ENCODE measurements at regions not wholly inside any gene's neighbourhood (a gene's known extent, or its start where the extent isn't known, plus 50 kb on each side); places are given as distances from the start of the nearest gene placed in this dataset.

GRCh38 chrX:140099221-140099620, 133.9 kb upstream of the CXorf66 start:
- no peaks in the 10 kb centered on the region for H3K9me3 Mint-ChIP-seq (ENCODE audit: unreplicated experiment)
- H3K4me3 Mint-ChIP-seq (ENCODE audit: unreplicated experiment) = no peak overlapping the region
- H3K36me3 Mint-ChIP-seq (ENCODE audit: unreplicated experiment) = no peaks in the 10 kb centered on the region
- H3K27ac Mint-ChIP-seq (ENCODE audit: unreplicated experiment) = no peak overlapping the region
- no peak for DNase-seq
- TF ChIP-seq CTCF (IDR thresholded peaks at IDR 0.05; ENCODE audit: partially characterized antibody, unreplicated experiment) = no peak
- no peaks in the 10 kb centered on the region for H3K27me3 Mint-ChIP-seq (ENCODE audit: unreplicated experiment)
- no peaks in the 10 kb centered on the region for H3K4me1 Mint-ChIP-seq (ENCODE audit: low read depth, unreplicated experiment)

DNA sequence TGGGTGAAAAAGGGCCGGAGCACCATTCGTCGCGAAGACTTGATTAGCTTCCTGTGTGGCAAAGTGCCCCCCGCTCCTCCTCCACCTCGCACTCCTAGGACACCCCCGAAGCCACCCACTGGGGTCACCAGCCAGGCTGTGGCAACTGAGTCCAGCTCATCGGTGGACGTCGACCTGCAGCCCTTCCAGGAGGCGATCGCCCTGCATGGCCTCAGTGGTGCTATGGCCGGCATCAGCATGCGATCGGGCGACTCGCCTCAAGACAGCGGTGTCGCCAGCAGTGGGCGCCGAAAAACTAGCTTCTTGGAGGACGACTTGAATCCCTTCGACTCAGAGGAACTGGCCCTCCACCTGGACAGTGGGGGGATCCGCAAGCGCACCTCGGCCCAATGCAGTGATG, 126.8 kb upstream of the CXorf66 start:
- Mint-ChIP-seq H3K4me3 (ENCODE audit: unreplicated experiment) (peak overlapping the region; percentile 82), H3K4me1 (ENCODE audit: low read depth, unreplicated experiment) (no peaks in the 10 kb centered on the region), H3K9me3 (ENCODE audit: unreplicated experiment) (no peaks in the 10 kb centered on the region), H3K27me3 (ENCODE audit: unreplicated experiment) (no peaks in the 10 kb centered on the region), H3K27ac (ENCODE audit: unreplicated experiment) (no peak overlapping the region), H3K36me3 (ENCODE audit: unreplicated experiment) (no peaks in the 10 kb centered on the region)
- DNase-seq = no peak
- no peak for TF ChIP-seq CTCF (IDR thresholded peaks at IDR 0.05; ENCODE audit: partially characterized antibody, unreplicated experiment)

DNA sequence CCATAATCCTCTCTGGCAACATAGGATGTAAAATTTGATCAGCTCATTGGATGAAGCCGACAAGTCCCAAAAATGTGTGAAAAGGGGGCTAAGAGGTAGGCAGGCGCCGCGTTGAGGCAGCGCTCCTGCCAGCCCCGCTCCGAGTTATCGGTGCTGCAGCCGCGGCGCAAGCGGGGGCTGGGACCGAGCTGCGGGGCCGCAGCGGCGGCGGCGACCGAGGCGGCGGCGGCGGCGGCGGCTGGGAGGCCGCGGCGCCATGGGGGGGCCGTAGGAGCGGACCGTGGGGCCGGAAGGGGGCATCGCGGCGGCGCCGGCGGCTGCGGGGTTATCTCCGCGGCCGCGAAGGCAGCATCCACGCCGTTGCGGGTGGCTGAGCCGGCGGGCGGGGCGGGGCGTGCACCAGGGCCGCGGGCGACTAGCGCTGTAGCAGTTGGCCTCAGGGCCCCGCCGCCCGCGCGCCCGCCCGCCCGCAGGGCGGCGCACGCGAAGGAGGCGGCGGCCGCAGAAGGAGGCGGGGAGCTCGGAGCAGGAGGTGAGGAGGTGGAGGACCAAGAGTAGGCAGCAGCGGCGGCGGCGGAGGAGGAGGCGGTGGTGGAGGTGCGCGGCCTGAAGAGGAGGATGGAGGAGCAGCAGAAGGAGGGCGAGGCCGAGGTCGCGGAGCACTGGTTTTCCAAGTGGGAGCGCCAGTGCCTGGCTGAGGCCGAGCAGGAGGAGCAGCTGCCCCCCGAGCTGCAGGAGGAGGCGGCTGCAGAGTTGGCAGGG, 126.0 kb upstream of the CXorf66 start:
- peak; percentile 55 for DNase-seq
- H3K27me3 Mint-ChIP-seq (ENCODE audit: unreplicated experiment) = no peaks in the 10 kb centered on the region
- H3K9me3 Mint-ChIP-seq (ENCODE audit: unreplicated experiment) = no peaks in the 10 kb centered on the region
- H3K36me3 Mint-ChIP-seq (ENCODE audit: unreplicated experiment) = no peaks in the 10 kb centered on the region
- no peak overlapping the region for H3K27ac Mint-ChIP-seq (ENCODE audit: unreplicated experiment)
- H3K4me1 Mint-ChIP-seq (ENCODE audit: low read depth, unreplicated experiment) = no peaks in the 10 kb centered on the region
- H3K4me3 Mint-ChIP-seq (ENCODE audit: unreplicated experiment) = peak overlapping the region; percentile 82
- TF ChIP-seq CTCF (IDR thresholded peaks at IDR 0.05; ENCODE audit: partially characterized antibody, unreplicated experiment) = no peak

- DNase-seq = no peak
- Mint-ChIP-seq H3K4me3 (ENCODE audit: unreplicated experiment) (peak overlapping the region; percentile 79), H3K9me3 (ENCODE audit: unreplicated experiment) (no peaks in the 10 kb centered on the region), H3K4me1 (ENCODE audit: low read depth, unreplicated experiment) (no peaks in the 10 kb centered on the region), H3K27ac (ENCODE audit: unreplicated experiment) (no peak overlapping the region), H3K36me3 (ENCODE audit: unreplicated experiment) (no peaks in the 10 kb centered on the region), H3K27me3 (ENCODE audit: unreplicated experiment) (no peaks in the 10 kb centered on the region)
- TF ChIP-seq CTCF (IDR thresholded peaks at IDR 0.05; ENCODE audit: partially characterized antibody, unreplicated experiment) = no peak
These were observed 125.4 kb upstream of the CXorf66 start for GRCh38 chrX:140090800-140091124.

GRCh38 chrX:140088438-140088837, 123.1 kb upstream of the CXorf66 start:
- H3K27me3 Mint-ChIP-seq (ENCODE audit: unreplicated experiment) = no peaks in the 10 kb centered on the region
- H3K4me1 Mint-ChIP-seq (ENCODE audit: low read depth, unreplicated experiment) = no peaks in the 10 kb centered on the region
- no peaks in the 10 kb centered on the region for H3K9me3 Mint-ChIP-seq (ENCODE audit: unreplicated experiment)
- H3K27ac Mint-ChIP-seq (ENCODE audit: unreplicated experiment) = no peak overlapping the region
- TF ChIP-seq CTCF (IDR thresholded peaks at IDR 0.05; ENCODE audit: partially characterized antibody, unreplicated experiment) = no peak
- DNase-seq = no peak
- H3K36me3 Mint-ChIP-seq (ENCODE audit: unreplicated experiment) = no peaks in the 10 kb centered on the region
- H3K4me3 Mint-ChIP-seq (ENCODE audit: unreplicated experiment) = no peak overlapping the region

All from glutamatergic neuron (in vitro differentiated cells).